ENCODE measurements at regions not wholly inside any gene's neighbourhood (a gene's known extent, or its start where the extent isn't known, plus 50 kb on each side); places are given as distances from the start of the nearest gene placed in this dataset.

- intact Hi-C loops (cut with micrococcal nuclease) (no loop called here), dilution Hi-C loops (cut with MboI; ENCODE audit: extremely low pct_ligation_motif_present, low sequenced_read_pairs) (no loop called here)
- no peak for TF ChIP-seq GATA2 (IDR thresholded peaks at IDR 0.05; ENCODE audit: insufficient read depth, insufficient read length, low read depth, low read length)
- TF ChIP-seq JUN (IDR thresholded peaks at IDR 0.05; ENCODE audit: borderline replicate concordance, insufficient read depth, insufficient read length, low read depth): no peak
- TF ChIP-seq EZH2 (IDR thresholded peaks at IDR 0.05; ENCODE audit: borderline replicate concordance, low read depth, low read length, severe bottlenecking): no peak
- TF ChIP-seq POLR2A (IDR thresholded peaks at IDR 0.05; ENCODE audit: low read depth, low read length): no peak
- TF ChIP-seq POLR2AphosphoS5 (IDR thresholded peaks at IDR 0.05; ENCODE audit: insufficient read depth, low read depth, low read length): no peak
- no peak for TF ChIP-seq MYC (IDR thresholded peaks at IDR 0.05; ENCODE audit: low read depth, low read length)
- TF ChIP-seq CTCF (IDR thresholded peaks at IDR 0.05; ENCODE audit: extremely low read depth in 1 of 2, insufficient read depth in 1 of 2, low read depth in 1 of 2, low read length in 2 of 2): no peak
Measured at GRCh38 chr16:5422047-5422446, 324.5 kb upstream of the EEF2KMT start.

DNA sequence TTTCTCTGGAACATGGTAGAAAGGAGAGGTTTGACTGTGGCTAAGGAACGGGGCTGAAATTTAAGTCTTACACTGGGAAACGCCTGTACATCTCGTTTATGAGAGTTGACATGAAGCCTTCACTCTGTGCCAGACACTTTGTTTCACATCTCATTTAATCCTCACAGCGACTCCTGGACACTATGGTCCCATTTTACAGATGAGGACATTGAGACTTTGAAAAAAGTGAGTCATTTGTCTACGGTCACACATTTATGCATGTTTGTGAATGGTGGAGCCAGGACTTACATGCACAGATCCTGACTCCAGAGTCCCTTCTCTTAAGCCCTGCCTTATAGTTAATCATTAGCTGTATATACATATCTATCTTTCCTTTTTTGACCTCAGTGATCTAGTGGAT lies 318.4 kb upstream of the EEF2KMT start:
- no peaks in the 10 kb centered on the region for H3K4me1 ChIP-seq (ENCODE audit: control insufficient read depth, extremely low read depth, insufficient read depth, low read length)
- BruUV-seq (replicated peaks): no TSS peak
- no peaks in the 10 kb centered on the region for H3K36me3 ChIP-seq (ENCODE audit: control insufficient read depth in 2 of 2, extremely low read depth in 1 of 2, insufficient read depth in 2 of 2, low read length in 2 of 2)
- H3K9me1 ChIP-seq (replicated peaks; ENCODE audit: control insufficient read depth, extremely low read depth, insufficient read depth, low read length): no peaks in the 10 kb centered on the region
- TF ChIP-seq POLR2AphosphoS5 (IDR thresholded peaks at IDR 0.05; ENCODE audit: insufficient read depth, low read depth, low read length) (no peak), CTCF (IDR thresholded peaks at IDR 0.05; ENCODE audit: extremely low read depth in 1 of 2, insufficient read depth in 1 of 2, low read depth in 1 of 2, low read length in 2 of 2) (no peak), GATA2 (IDR thresholded peaks at IDR 0.05; ENCODE audit: insufficient read depth, insufficient read length, low read depth, low read length) (no peak), EZH2 (IDR thresholded peaks at IDR 0.05; ENCODE audit: borderline replicate concordance, low read depth, low read length, severe bottlenecking) (no peak), FOS (IDR thresholded peaks at IDR 0.05; ENCODE audit: borderline replicate concordance, insufficient read depth, low read length) (no peak), JUN (IDR thresholded peaks at IDR 0.05; ENCODE audit: borderline replicate concordance, insufficient read depth, insufficient read length, low read depth) (no peak), MAX (IDR thresholded peaks at IDR 0.05; ENCODE audit: insufficient read depth, insufficient read length) (no peak), POLR2A (IDR thresholded peaks at IDR 0.05; ENCODE audit: low read depth, low read length) (no peak), MYC (IDR thresholded peaks at IDR 0.05; ENCODE audit: low read depth, low read length) (no peak)
- dilution Hi-C loops (cut with MboI; ENCODE audit: extremely low pct_ligation_motif_present, low sequenced_read_pairs) (no loop called here), intact Hi-C loops (cut with micrococcal nuclease) (no loop called here)
- H3K4me2 ChIP-seq (ENCODE audit: insufficient read depth, low read length): no peak overlapping the region
- FAIRE-seq (no peak), DNase-seq (ENCODE audit: low read depth, low spot score) (no peak)
- no peak overlapping the region for H2AFZ ChIP-seq (ENCODE audit: low read depth, low read length)
- H3K27me3 ChIP-seq (ENCODE audit: control insufficient read depth in 2 of 2, insufficient read depth in 2 of 2, low read length in 2 of 2): no peaks in the 10 kb centered on the region
- no peak overlapping the region for H3K4me3 ChIP-seq (replicated peaks in 1 of 3; ENCODE audit: insufficient read depth in 1 of 3, low read depth in 1 of 3, low read length in 3 of 3)
- ChIA-PET CTCF (no interaction called here), POLR2A (no interaction called here)
- H3K9ac ChIP-seq (replicated peaks; ENCODE audit: extremely low read depth, insufficient read depth, low read length): no peak overlapping the region
- no peak overlapping the region for H3K27ac ChIP-seq (ENCODE audit: insufficient read depth, low read depth, low read length)
- no peaks in the 10 kb centered on the region for H4K20me1 ChIP-seq (replicated peaks; ENCODE audit: control insufficient read depth, extremely low read depth, insufficient read depth, low read length)
- H3K9me3 ChIP-seq (replicated peaks; ENCODE audit: control insufficient read depth, insufficient read depth, low read length): peaks cover 3% of the 10 kb centered on the region
- no peaks in the 10 kb centered on the region for H3K79me2 ChIP-seq (ENCODE audit: control insufficient read depth, insufficient read depth, low read length)

More at GRCh38 chr16:5422047-5422446, 324.5 kb upstream of the EEF2KMT start:
- no peaks in the 10 kb centered on the region for H3K27me3 ChIP-seq (ENCODE audit: control insufficient read depth in 2 of 2, insufficient read depth in 2 of 2, low read length in 2 of 2)
- no peak overlapping the region for H3K4me3 ChIP-seq (replicated peaks in 1 of 3; ENCODE audit: insufficient read depth in 1 of 3, low read depth in 1 of 3, low read length in 3 of 3)
- ChIA-PET POLR2A (no interaction called here), CTCF (no interaction called here)
- no peaks in the 10 kb centered on the region for H3K9me1 ChIP-seq (replicated peaks; ENCODE audit: control insufficient read depth, extremely low read depth, insufficient read depth, low read length)
- no peak overlapping the region for H2AFZ ChIP-seq (ENCODE audit: low read depth, low read length)
- no peaks in the 10 kb centered on the region for H4K20me1 ChIP-seq (replicated peaks; ENCODE audit: control insufficient read depth, extremely low read depth, insufficient read depth, low read length)
- H3K36me3 ChIP-seq (ENCODE audit: control insufficient read depth in 2 of 2, extremely low read depth in 1 of 2, insufficient read depth in 2 of 2, low read length in 2 of 2): no peaks in the 10 kb centered on the region
- FAIRE-seq: no peak
- H3K9me3 ChIP-seq (replicated peaks; ENCODE audit: control insufficient read depth, insufficient read depth, low read length): peaks cover 4% of the 10 kb centered on the region
- H3K4me2 ChIP-seq (ENCODE audit: insufficient read depth, low read length): no peak overlapping the region
- no peaks in the 10 kb centered on the region for H3K79me2 ChIP-seq (ENCODE audit: control insufficient read depth, insufficient read depth, low read length)
- no peak for DNase-seq (ENCODE audit: low read depth, low spot score)
- H3K27ac ChIP-seq (ENCODE audit: insufficient read depth, low read depth, low read length): no peak overlapping the region
- H3K9ac ChIP-seq (replicated peaks; ENCODE audit: extremely low read depth, insufficient read depth, low read length): no peak overlapping the region
- no TSS peak for BruUV-seq (replicated peaks)
- H3K4me1 ChIP-seq (ENCODE audit: control insufficient read depth, extremely low read depth, insufficient read depth, low read length): no peaks in the 10 kb centered on the region
